HT1080 (cell line): ENCODE measurements at regions not wholly inside any gene's neighbourhood (a gene's known extent, or its start where the extent isn't known, plus 50 kb on each side); places are given as distances from the start of the nearest gene placed in this dataset.
"Not testable (repeated sequence)": the region's sequence is repeated elsewhere in the genome, so short reads cannot be mapped to it uniquely, and the experiment has no call there.

Experiments used
- DNase-seq: peaks from one replicate; pipeline ENCODE4 v3.0.0-alpha.2; 2015; ENCODE audit warnings: low read depth

GRCh38 chr13:99741960-99742359 is 229.6 kb downstream of the ZIC5 start:
- DNase-seq = no peak

DNA sequence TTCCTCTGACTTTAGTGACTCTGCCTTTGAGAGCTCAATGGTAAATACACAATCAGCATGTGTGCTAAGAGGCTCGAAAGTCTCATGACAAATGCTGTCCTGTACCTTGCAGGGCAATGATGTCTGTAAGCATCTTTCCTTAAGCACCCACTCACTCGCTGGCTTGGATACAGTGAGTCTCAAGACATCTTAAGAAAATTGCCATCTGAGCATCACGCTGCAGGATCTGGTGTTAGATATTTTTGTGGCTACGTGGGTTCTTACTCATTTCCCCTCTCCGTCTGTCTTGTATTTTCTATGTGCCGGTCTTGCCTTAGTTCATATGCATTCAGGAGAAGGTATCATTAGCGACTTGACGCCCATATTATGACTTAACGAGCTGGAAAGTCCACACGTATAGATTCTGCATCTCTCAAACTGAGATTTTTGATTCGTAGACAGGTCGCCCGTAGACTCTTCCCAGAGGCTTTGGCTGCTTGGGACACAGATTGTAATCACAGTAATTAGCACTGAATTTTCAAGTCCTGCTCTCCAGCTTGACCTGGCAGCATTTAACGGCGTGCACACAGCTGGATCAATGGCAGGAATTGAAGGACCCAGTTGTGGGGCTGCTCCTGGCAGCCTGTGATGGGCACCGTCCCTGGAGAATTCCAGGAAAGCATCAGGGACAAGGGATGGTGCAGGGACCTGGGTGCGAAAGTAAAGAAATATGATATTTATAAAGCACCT is 231.2 kb downstream of the ZIC5 start:
- peak; percentile 82 for DNase-seq

GRCh38 chr13:99738626-99739025 is 232.9 kb downstream of the ZIC5 start:
- DNase-seq = no peak

- no peak for DNase-seq
These were observed 233.9 kb downstream of the ZIC5 start for GRCh38 chr13:99737481-99738245.

GRCh38 chr13:99736541-99736940 is 235.0 kb downstream of the ZIC5 start:
- DNase-seq = no peak

DNA sequence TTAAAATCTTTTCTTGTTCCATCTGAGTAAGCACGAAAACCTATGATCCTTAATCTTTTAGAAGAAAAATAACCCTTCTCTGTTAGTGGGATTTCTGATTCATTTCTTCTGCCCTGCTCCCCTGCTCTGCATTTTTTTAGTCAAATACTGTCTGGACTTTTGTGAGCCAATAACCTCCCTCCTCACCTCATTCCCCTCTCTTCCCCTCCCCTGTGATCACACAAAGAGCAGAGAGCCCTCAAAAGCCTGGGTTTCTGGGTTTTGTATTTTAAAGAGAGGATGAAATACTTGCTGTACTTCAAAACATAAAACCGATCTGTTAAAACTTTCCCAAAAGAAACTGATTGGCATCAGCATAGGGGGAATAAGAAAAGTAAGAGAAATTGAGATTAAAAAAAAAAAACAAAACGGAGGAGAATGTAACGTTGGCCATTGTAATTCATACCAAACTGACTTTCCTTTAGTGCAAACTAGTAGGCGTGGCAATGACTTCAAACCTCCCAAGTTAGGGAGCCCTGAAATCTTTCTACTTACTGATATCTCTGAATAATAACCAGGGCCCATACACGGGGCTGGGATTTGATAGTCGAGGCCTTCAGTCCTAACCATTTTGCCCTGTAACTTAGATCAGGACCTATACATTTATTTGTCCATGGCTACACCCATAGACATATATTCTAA is 232.9 kb downstream of the TM9SF2 start:
- no peak for DNase-seq

- no peak for DNase-seq
These were observed 232.1 kb downstream of the TM9SF2 start for GRCh38 chr13:99733346-99733745.

- DNase-seq = no peak
These were observed 230.5 kb downstream of the TM9SF2 start for GRCh38 chr13:99731747-99732146.

GRCh38 chr13:99730403-99730802 is 229.1 kb downstream of the TM9SF2 start:
- DNase-seq = no peak

DNA sequence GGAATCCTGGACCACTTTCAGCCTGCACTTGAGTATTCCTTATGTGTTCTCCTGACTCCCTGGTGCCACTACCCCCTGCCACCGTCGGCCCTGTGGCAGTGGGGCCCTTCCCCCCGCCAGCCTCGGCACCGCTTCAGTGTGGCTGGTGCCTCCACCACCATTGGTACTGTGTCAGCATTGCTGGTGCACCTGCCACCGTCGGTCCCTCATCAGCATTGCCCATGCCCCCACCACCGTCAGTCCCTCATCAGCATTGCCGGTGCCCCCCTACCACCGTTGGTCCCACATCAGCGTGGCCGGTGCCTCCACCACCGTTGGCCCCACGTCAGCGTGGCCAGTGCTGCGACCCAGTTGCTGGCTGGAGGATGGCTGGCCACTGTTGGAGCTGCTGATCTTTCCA is 228.5 kb downstream of the TM9SF2 start:
- DNase-seq = no peak

GRCh38 chr13:99727651-99728050 is 226.4 kb downstream of the TM9SF2 start:
- not testable (repeated sequence) for DNase-seq

GRCh38 chr13:99726282-99726894 is 225.1 kb downstream of the TM9SF2 start:
- DNase-seq = no peak

DNA sequence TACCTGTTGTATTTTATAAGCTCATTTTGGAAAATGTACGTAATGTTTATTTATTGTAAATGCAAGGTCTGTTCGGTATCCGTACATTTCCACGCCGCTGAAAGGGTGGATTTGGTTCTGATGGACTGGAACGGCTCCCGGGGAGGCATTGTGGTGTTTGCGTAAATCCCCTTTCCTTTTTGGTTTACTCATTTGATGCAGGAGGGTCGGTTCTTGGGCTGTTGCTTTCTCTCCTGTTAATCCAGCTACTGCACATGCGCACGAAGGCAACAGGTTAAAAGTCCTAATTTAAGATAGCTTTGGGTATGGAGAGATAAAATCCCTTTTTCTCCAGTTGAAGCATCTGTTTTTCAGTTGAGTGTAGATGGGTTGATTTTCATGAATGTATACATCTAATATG is 224.4 kb downstream of the TM9SF2 start:
- no peak for DNase-seq

GRCh38 chr13:99724633-99725517 is 223.6 kb downstream of the TM9SF2 start:
- DNase-seq = no peak

DNA sequence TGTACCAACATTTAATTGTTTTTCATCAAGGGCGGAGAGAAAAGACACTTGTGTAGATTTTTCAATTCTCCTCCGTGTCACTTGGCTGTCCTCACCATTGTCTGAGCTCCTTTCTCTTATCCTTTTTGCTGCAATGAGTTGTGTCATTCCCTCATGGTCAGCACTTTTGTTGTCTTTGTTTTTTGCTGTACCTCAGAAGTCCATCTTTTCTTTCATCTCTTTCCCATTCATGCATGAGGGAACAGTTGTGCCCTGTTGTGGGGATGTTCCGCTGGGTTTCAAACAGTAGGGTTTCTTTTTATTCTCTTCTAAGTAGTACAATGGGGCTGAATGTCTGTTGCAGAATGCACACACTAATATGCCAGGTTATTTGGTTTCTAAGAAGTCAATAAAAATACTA is 222.6 kb downstream of the TM9SF2 start:
- DNase-seq = no peak

- no peak for DNase-seq
These were observed 221.7 kb downstream of the TM9SF2 start for GRCh38 chr13:99722931-99723330.

- DNase-seq = no peak
These were observed 221.1 kb downstream of the TM9SF2 start for GRCh38 chr13:99722338-99722818.

GRCh38 chr13:99721606-99722337 is 220.5 kb downstream of the TM9SF2 start:
- DNase-seq = peak; percentile 36

GRCh38 chr13:99717959-99718674 is 216.8 kb downstream of the TM9SF2 start:
- no peak for DNase-seq
